ENCODE measurements at regions not wholly inside any gene's neighbourhood (a gene's known extent, or its start where the extent isn't known, plus 50 kb on each side); places are given as distances from the start of the nearest gene placed in this dataset.

- DNase-seq = no peak
Measured at GRCh38 chr15:25557926-25558325, 119.1 kb upstream of the UBE3A start.

GRCh38 chr15:25556136-25556535 lies 117.3 kb upstream of the UBE3A start:
- no peak for DNase-seq

GRCh38 chr15:25554640-25555039 lies 115.8 kb upstream of the UBE3A start:
- no peak for DNase-seq

GRCh38 chr15:25548600-25548999 lies 109.8 kb upstream of the UBE3A start:
- DNase-seq = no peak

- DNase-seq = no peak
Measured at GRCh38 chr15:25545889-25546288, 107.1 kb upstream of the UBE3A start.

- no peak for DNase-seq
Measured at GRCh38 chr15:25545017-25545416, 106.2 kb upstream of the UBE3A start.

- no peak for DNase-seq
Measured at GRCh38 chr15:25544076-25544475, 105.3 kb upstream of the UBE3A start.

- no peak for DNase-seq
Measured at GRCh38 chr15:25543196-25543595, 104.4 kb upstream of the UBE3A start.

GRCh38 chr15:25541228-25541627 lies 102.4 kb upstream of the UBE3A start:
- DNase-seq = no peak

GRCh38 chr15:25536801-25537611 lies 98.2 kb upstream of the UBE3A start:
- no peak for DNase-seq

- no peak for DNase-seq
Measured at GRCh38 chr15:25535866-25536265, 97.0 kb upstream of the UBE3A start.

- DNase-seq = no peak
Measured at GRCh38 chr15:25534293-25534692, 95.5 kb upstream of the UBE3A start.

GRCh38 chr15:25532269-25533140 lies 93.7 kb upstream of the UBE3A start:
- no peak for DNase-seq

- DNase-seq = no peak
Measured at GRCh38 chr15:25529774-25530173, 91.0 kb upstream of the UBE3A start.

- no peak for DNase-seq
Measured at GRCh38 chr15:25527118-25527517, 88.3 kb upstream of the UBE3A start.

- DNase-seq = no peak
Measured at GRCh38 chr15:25525741-25526140, 86.9 kb upstream of the UBE3A start.

- DNase-seq = no peak
Measured at GRCh38 chr15:25515633-25516032, 76.8 kb upstream of the UBE3A start.

- DNase-seq = no peak
Measured at GRCh38 chr15:25514522-25514921, 75.7 kb upstream of the UBE3A start.

GRCh38 chr15:25512957-25513356 lies 74.1 kb upstream of the UBE3A start:
- DNase-seq = no peak

- DNase-seq = no peak
Measured at GRCh38 chr15:25510146-25510545, 71.3 kb upstream of the UBE3A start.

- DNase-seq = no peak
Measured at GRCh38 chr15:25509703-25510102, 70.9 kb upstream of the UBE3A start.

- DNase-seq = no peak
Measured at GRCh38 chr15:25508369-25509002, 69.7 kb upstream of the UBE3A start.

GRCh38 chr15:25504307-25504706 lies 65.5 kb upstream of the UBE3A start:
- DNase-seq = no peak
